ENCODE measurements at regions not wholly inside any gene's neighbourhood (a gene's known extent, or its start where the extent isn't known, plus 50 kb on each side); places are given as distances from the start of the nearest gene placed in this dataset.

DNA sequence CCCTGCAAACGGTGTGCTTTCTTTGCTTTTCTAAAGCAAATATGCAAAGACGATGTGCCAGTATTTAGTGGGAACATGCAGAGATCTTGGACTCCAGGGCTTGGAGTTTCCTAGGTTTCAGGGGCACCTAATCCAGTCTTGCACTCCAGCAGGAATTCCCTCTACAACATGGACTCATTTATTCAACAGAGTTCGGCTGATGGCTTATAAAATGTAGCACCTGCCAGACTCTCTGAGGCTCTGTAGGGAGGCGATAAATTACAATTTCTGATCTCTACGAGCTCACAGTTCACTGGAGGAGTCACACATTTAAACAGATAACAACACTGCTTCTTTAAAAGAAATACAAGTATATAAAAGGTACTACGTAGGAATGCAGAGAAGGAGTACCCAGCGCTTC lies 143.7 kb downstream of the FGF9 start:
- TF ChIP-seq, protein P1, sequence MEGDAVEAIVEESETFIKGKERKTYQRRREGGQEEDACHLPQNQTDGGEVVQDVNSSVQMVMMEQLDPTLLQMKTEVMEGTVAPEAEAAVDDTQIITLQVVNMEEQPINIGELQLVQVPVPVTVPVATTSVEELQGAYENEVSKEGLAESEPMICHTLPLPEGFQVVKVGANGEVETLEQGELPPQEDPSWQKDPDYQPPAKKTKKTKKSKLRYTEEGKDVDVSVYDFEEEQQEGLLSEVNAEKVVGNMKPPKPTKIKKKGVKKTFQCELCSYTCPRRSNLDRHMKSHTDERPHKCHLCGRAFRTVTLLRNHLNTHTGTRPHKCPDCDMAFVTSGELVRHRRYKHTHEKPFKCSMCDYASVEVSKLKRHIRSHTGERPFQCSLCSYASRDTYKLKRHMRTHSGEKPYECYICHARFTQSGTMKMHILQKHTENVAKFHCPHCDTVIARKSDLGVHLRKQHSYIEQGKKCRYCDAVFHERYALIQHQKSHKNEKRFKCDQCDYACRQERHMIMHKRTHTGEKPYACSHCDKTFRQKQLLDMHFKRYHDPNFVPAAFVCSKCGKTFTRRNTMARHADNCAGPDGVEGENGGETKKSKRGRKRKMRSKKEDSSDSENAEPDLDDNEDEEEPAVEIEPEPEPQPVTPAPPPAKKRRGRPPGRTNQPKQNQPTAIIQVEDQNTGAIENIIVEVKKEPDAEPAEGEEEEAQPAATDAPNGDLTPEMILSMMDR (conservative IDR thresholded peaks at IDR 0.05; ENCODE audit: low read depth, low read length) = no peak
- TF ChIP-seq EZH2 (IDR thresholded peaks at IDR 0.05; ENCODE audit: low read length, unreplicated experiment) = no peak
